ENCODE measurements at regions not wholly inside any gene's neighbourhood (a gene's known extent, or its start where the extent isn't known, plus 50 kb on each side); places are given as distances from the start of the nearest gene placed in this dataset.

DNA sequence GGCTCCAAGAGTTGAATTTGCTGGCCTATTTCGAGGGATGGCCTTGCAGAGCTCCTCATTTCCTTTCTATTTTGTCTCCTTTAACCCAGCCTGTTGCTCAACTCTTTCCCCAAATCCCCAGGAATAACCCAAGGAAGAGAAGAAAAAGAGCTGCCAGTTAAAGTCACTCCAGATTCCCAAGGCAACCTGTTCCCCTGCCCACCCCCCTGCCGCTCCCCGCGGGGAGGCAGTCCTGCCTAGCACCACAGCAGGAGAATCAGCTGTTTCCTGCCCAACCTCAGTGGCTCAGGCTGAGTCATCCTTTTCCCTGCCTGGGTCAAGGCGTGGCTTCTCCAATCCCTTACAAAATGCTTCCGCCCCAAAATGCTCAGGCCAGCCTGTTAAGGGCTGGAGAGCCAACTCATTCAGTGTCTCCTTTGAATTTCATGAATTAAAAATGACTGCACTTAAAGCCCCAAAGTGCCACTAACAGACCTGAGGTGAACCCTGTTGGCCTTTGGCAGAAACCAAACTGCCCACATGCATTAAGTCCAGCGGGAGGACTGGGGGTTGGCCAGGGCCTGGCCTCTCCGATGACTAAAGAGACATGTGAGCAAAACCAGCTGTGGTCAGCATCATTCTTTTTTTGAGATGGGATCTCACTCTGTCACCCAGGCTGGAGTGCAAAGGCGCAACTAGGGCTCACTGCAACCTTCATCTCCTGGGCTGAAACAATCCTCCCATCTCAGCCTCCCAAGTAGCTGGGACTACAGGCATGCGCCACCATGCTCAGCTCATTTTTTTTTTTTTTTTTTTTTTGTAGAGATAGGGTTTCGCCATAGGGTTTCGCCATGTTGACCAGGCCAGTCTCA lies 83.2 kb upstream of the KIF5B start:
- TF ChIP-seq POLR2A (IDR thresholded peaks at IDR 0.05; ENCODE audit: low read length) (no peak), GATA1 (IDR thresholded peaks at IDR 0.05; ENCODE audit: low read depth, low read length) (no peak)
